Prostate gland (tissue), 2 donors: ENCODE measurements at regions not wholly inside any gene's neighbourhood (a gene's known extent, or its start where the extent isn't known, plus 50 kb on each side); places are given as distances from the start of the nearest gene placed in this dataset.

Source experiments
- CTCF ChIP-seq, 4 experiments: fragments of 200-600 bp in 2 of 4; fragments of 450-650 bp in 2 of 4; sonication (generic) in 2 of 4; IDR thresholded peaks; 1 replicate in 3 of 4; 2 replicates in 1 of 4; pipeline ENCODE4 v1.5.1; 2016 to 2019; ENCODE audit warnings: antibody characterized with exemption in 4 of 4, mild to moderate bottlenecking in 2 of 4, moderate library complexity in 2 of 4
- POLR2A ChIP-seq: fragments of 450-650 bp; IDR thresholded peaks from one replicate; pipeline ENCODE4 v1.6.1; 2016; ENCODE audit warnings: antibody characterized with exemption, mild to moderate bottlenecking
- POLR2AphosphoS5 ChIP-seq: sonication (generic); formaldehyde crosslinking; IDR thresholded peaks from one replicate; pipeline ENCODE4 v1.6.1; 2017; ENCODE audit warnings: antibody characterized with exemption

GRCh38 chr15:46763091-46763490 lies 954.2 kb upstream of the SEMA6D start:
- TF ChIP-seq CTCF (IDR thresholded peaks at IDR 0.05) (no peak), POLR2A (no peak), POLR2AphosphoS5 (no peak)
